Caco-2 (cell line): ENCODE measurements at regions not wholly inside any gene's neighbourhood (a gene's known extent, or its start where the extent isn't known, plus 50 kb on each side); places are given as distances from the start of the nearest gene placed in this dataset.

Experiments used
- BruUV-seq: library from RNA; stranded (reverse); fragments of 400-500 nt; replicated peaks from 2 replicates; lab custom pipeline; 2021; lab: Mats Ljungman, UMichigan
- CTCF ChIA-PET: fragments of 300-600 bp; sonication (Branson Sonifier 250); formaldehyde crosslinking; loops from one replicate; lab custom pipeline; 2022; ENCODE audit warnings: antibody characterized with exemption; lab: Charles Lee
- POLR2A ChIA-PET: fragments of 300-600 bp; sonication (Branson Sonifier 250); formaldehyde crosslinking; loops from one replicate; lab custom pipeline; 2022; ENCODE audit warnings: antibody characterized with exemption; lab: Charles Lee
- DNase-seq, 2 experiments: peaks; one replicate each; pipeline versions ENCODE4 v3.0.0 to v3.0.0-alpha.2; 2020 to 2022
- H3K27me3 ChIP-seq: replicated peaks from 2 replicates; pipeline ENCODE4 v1.6.0; 2011; ENCODE audit warnings: low read length; ENCODE audit not compliant: control insufficient read depth, insufficient read depth
- H3K36me3 ChIP-seq: 2 replicates; pipeline ENCODE4 v1.5.1; 2011; ENCODE audit warnings: low read length; ENCODE audit not compliant: control insufficient read depth, insufficient read depth
- H3K4me1 ChIP-seq: fragments of 250-450 bp; sonication (Bioruptor Pico); 2 replicates; pipeline ENCODE4 v1.5.1; 2020; ENCODE audit warnings: mild to moderate bottlenecking
- H3K4me3 ChIP-seq: 2 replicates; pipeline ENCODE4 v1.5.1; 2011; ENCODE audit warnings: low read depth, mild to moderate bottlenecking, control low read depth, low read length
- H3K9me3 ChIP-seq: fragments of 250-450 bp; sonication (Bioruptor Pico); 2 replicates; pipeline ENCODE4 v1.5.1; 2020; ENCODE audit warnings: mild to moderate bottlenecking, moderate library complexity
- H3K27ac Mint-ChIP-seq: one replicate; pipeline ENCODE4 v1.8.0; 2022; ENCODE audit warnings: mixed read lengths; ENCODE audit not compliant: unreplicated experiment
- H3K27me3 Mint-ChIP-seq: one replicate; pipeline ENCODE4 v1.8.0; 2022; ENCODE audit warnings: mixed read lengths; ENCODE audit not compliant: insufficient read depth, unreplicated experiment
- H3K36me3 Mint-ChIP-seq: one replicate; pipeline ENCODE4 v1.8.0; 2022; ENCODE audit warnings: mild to moderate bottlenecking, mixed read lengths; ENCODE audit not compliant: insufficient read depth, unreplicated experiment
- H3K4me1 Mint-ChIP-seq: one replicate; pipeline ENCODE4 v1.8.0; 2022; ENCODE audit warnings: low read depth, mixed read lengths; ENCODE audit not compliant: unreplicated experiment
- H3K4me3 Mint-ChIP-seq: one replicate; pipeline ENCODE4 v1.8.0; 2022; ENCODE audit warnings: mild to moderate bottlenecking, moderate library complexity, mixed read lengths; ENCODE audit not compliant: unreplicated experiment
- H3K9me3 Mint-ChIP-seq: one replicate; pipeline ENCODE4 v1.8.0; 2022; ENCODE audit warnings: mixed read lengths; ENCODE audit not compliant: unreplicated experiment
- intact Hi-C: fragments of 100-400 bp; cut with micrococcal nuclease; formaldehyde crosslinking; loops from one replicate; pipeline ENCODE4 v1.10.0; 2022; ENCODE audit not compliant: unreplicated experiment
- TF ChIP-seq, protein P1 (sequence below), 2 experiments: fragments of 200-600 bp in 1 of 2; IDR thresholded peaks; 1 replicate in 1 of 2; 2 replicates in 1 of 2; pipeline versions ENCODE4 v1.5.1 to v1.8.0; 2011 to 2022; ENCODE audit warnings: antibody characterized with exemption in 1 of 2, control low read depth in 1 of 2, inconsistent platforms in 1 of 2, low read depth in 1 of 2, low read length in 1 of 2, mild to moderate bottlenecking in 1 of 2, moderate library complexity in 1 of 2; ENCODE audit not compliant: insufficient read depth in 1 of 2, severe bottlenecking in 1 of 2, unreplicated experiment in 1 of 2

DNA sequence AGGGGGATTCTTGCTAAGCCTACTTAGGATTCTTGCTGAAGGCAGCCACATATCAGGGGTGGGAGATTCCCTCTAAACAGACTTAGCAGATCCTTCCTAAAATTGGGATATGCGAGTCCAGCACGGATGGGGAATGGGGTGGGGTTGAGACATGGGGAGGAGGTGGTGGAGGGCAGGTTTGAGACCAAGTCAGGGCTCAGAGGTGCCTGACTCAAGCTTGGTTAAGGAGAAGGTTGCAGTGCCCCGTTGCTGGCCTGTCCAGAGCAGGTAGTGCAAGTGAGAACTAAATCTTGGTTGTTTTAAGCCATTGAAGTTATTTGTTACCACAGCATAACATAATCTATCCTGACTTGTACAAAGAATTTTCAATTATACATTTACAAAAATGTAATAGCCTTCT lies 359.7 kb downstream of the AACS start:
- DNase-seq = no peak
- H3K27ac Mint-ChIP-seq = no peak overlapping the region
- Histone ChIP-seq H3K9me3 (no peaks in the 10 kb centered on the region), H3K4me3 (no peak overlapping the region), H3K36me3 (no peaks in the 10 kb centered on the region), H3K4me1 (no peaks in the 10 kb centered on the region), H3K27me3 (peaks cover 1% of the 10 kb centered on the region; the same call in 1 of the 2 replicates)
- H3K27me3 Mint-ChIP-seq = peaks cover 8% of the 10 kb centered on the region
- no peaks in the 10 kb centered on the region for H3K36me3 Mint-ChIP-seq
- POLR2A ChIA-PET = no interaction called here
- no peak overlapping the region for H3K4me3 Mint-ChIP-seq
- CTCF ChIA-PET = no interaction called here
- peaks cover 10% of the 10 kb centered on the region for H3K9me3 Mint-ChIP-seq
- intact Hi-C loops = no loop called here
- TF ChIP-seq, protein P1, sequence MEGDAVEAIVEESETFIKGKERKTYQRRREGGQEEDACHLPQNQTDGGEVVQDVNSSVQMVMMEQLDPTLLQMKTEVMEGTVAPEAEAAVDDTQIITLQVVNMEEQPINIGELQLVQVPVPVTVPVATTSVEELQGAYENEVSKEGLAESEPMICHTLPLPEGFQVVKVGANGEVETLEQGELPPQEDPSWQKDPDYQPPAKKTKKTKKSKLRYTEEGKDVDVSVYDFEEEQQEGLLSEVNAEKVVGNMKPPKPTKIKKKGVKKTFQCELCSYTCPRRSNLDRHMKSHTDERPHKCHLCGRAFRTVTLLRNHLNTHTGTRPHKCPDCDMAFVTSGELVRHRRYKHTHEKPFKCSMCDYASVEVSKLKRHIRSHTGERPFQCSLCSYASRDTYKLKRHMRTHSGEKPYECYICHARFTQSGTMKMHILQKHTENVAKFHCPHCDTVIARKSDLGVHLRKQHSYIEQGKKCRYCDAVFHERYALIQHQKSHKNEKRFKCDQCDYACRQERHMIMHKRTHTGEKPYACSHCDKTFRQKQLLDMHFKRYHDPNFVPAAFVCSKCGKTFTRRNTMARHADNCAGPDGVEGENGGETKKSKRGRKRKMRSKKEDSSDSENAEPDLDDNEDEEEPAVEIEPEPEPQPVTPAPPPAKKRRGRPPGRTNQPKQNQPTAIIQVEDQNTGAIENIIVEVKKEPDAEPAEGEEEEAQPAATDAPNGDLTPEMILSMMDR (IDR thresholded peaks at IDR 0.05; ENCODE audit: insufficient read depth in 1 of 2, low read depth in 1 of 2, low read length in 1 of 2, severe bottlenecking in 1 of 2, unreplicated experiment in 1 of 2) = no peak
- BruUV-seq = no TSS peak
- H3K4me1 Mint-ChIP-seq = no peaks in the 10 kb centered on the region

DNA sequence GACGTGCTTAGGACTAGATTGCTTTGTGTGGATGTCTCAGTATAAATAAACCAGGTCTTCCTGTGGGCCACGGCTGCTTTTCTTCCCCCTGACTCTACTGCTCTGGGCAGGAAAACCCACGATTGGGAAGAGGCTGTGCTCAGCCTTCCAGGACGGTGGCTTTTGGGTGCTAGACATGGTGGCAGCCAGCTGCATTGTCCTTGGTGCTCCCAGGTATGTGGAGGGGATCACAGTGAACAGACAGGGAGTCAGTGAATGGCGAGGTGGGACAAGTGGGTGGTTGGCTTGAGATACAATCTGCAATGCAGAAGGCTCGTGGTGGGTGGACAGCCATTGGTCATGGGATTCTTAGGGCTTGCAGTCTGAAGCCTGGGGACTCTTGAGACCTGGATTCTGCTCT lies 366.3 kb downstream of the AACS start:
- Histone ChIP-seq H3K9me3 (no peaks in the 10 kb centered on the region), H3K4me3 (no peak overlapping the region), H3K4me1 (no peaks in the 10 kb centered on the region), H3K36me3 (no peaks in the 10 kb centered on the region), H3K27me3 (peaks cover under 1% of the 10 kb centered on the region)
- no TSS peak for BruUV-seq
- Mint-ChIP-seq H3K4me1 (no peaks in the 10 kb centered on the region), H3K27ac (no peak overlapping the region), H3K36me3 (no peaks in the 10 kb centered on the region), H3K27me3 (peaks cover 19% of the 10 kb centered on the region), H3K4me3 (no peak overlapping the region), H3K9me3 (peaks cover 10% of the 10 kb centered on the region)
- ChIA-PET POLR2A (no interaction called here), CTCF (no interaction called here)
- intact Hi-C loops = no loop called here
- TF ChIP-seq, protein P1 (IDR thresholded peaks at IDR 0.05; ENCODE audit: insufficient read depth in 1 of 2, low read depth in 1 of 2, low read length in 1 of 2, severe bottlenecking in 1 of 2, unreplicated experiment in 1 of 2) = no peak
- DNase-seq = no peak

DNA sequence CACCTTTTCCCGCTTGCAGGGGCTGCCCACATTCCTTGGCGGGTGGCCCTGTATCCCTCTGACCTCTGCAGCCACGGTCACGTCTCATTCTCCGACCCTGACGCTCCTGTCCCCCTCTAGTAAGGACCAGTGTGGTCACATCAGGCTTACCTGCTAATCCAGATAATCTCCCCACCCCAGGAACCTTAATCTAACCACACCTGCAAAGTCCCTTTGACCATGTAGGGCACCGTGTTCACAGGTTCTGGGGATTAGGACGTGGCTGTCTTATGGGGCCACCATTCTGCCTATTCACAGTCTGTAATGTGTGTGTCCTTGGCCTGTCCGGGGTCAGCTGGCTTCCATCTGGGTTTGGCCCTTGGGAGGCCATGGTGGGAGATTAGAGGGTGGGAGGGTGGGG lies 368.9 kb downstream of the AACS start:
- Mint-ChIP-seq H3K9me3 (peaks cover 10% of the 10 kb centered on the region), H3K27me3 (peaks cover 26% of the 10 kb centered on the region), H3K27ac (no peak overlapping the region), H3K4me1 (no peaks in the 10 kb centered on the region), H3K4me3 (no peak overlapping the region), H3K36me3 (no peaks in the 10 kb centered on the region)
- no TSS peak for BruUV-seq
- Histone ChIP-seq H3K36me3 (no peaks in the 10 kb centered on the region), H3K27me3 (no peaks in the 10 kb centered on the region; the same call in none of the 2 replicates), H3K4me3 (no peak overlapping the region), H3K4me1 (no peaks in the 10 kb centered on the region), H3K9me3 (no peaks in the 10 kb centered on the region)
- intact Hi-C loops = no loop called here
- TF ChIP-seq, protein P1 (IDR thresholded peaks at IDR 0.05; ENCODE audit: insufficient read depth in 1 of 2, low read depth in 1 of 2, low read length in 1 of 2, severe bottlenecking in 1 of 2, unreplicated experiment in 1 of 2) = no peak
- no peak for DNase-seq
- CTCF ChIA-PET = no interaction called here
- POLR2A ChIA-PET = no interaction called here
